Astrocyte of the spinal cord (primary cell): ENCODE measurements at regions not wholly inside any gene's neighbourhood (a gene's known extent, or its start where the extent isn't known, plus 50 kb on each side); places are given as distances from the start of the nearest gene placed in this dataset.

Source experiments
- DNase-seq: peaks from one replicate; pipeline ENCODE4 v3.0.0; 2011; ENCODE audit warnings: low read depth, low spot score
- H3K4me3 ChIP-seq: 2 replicates; pipeline ENCODE4 v1.5.1; 2011; ENCODE audit warnings: low read depth, mild to moderate bottlenecking, low read length, moderate library complexity
- CTCF ChIP-seq: IDR thresholded peaks from 2 replicates; pipeline ENCODE4 v1.5.1; 2012; ENCODE audit warnings: low read depth, mild to moderate bottlenecking, low read length, inconsistent platforms
- in situ Hi-C: cut with HindIII; loops from 2 replicates; pipeline ENCODE4 v1.10.0; 2017; ENCODE audit warnings: low sequenced_read_pairs

GRCh38 chr9:21728781-21729180 lies 73.7 kb upstream of the MTAP start:
- TF ChIP-seq CTCF: no peak
- in situ Hi-C loops: no loop called here
- no peak overlapping the region for H3K4me3 ChIP-seq
- DNase-seq: peak; percentile 92

DNA sequence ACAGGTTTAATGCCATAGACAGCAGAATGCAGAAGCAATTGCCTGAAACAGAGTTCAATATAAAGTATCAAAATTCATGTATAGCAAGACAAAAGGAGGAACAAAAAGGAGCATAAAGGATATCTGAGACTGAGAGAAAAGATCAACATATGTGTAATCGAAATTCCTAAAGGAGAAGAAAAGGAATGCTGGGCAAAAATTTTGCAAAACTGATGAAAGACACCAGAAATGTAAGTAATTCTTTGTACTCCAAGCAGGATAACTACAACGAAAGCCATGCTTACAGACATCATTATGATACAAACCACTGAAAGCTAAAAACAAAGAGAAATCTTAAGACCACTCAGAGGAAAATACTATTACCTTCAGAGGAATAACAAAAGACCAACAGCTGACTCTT lies 72.8 kb upstream of the MTAP start:
- no peak for DNase-seq
- in situ Hi-C loops: no loop called here
- TF ChIP-seq CTCF: no peak
- no peak overlapping the region for H3K4me3 ChIP-seq

- DNase-seq: no peak
- no peak for TF ChIP-seq CTCF
- H3K4me3 ChIP-seq: no peak overlapping the region
- in situ Hi-C loops: no loop called here
Measured at GRCh38 chr9:21730899-21731298, 71.5 kb upstream of the MTAP start.

DNA sequence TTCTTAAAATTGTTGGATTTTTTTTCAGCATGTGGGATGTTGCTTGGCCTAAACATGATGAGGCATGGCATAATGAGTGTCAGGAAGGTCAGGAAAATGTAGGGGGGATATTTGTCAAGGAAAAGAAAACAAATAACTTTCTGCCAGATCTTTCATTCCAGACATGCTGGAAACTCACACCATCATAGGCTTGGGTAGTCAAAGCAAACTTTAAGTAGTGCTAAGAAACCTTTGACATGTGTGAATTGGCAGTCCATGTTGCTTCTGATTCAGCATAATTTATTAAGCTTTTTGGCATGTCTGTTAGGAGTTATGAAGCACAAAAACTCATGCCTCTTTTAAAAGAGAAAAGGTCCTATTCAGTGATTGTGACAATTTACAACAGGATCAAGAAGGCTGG lies 61.3 kb upstream of the MTAP start:
- in situ Hi-C loops: no loop called here

DNA sequence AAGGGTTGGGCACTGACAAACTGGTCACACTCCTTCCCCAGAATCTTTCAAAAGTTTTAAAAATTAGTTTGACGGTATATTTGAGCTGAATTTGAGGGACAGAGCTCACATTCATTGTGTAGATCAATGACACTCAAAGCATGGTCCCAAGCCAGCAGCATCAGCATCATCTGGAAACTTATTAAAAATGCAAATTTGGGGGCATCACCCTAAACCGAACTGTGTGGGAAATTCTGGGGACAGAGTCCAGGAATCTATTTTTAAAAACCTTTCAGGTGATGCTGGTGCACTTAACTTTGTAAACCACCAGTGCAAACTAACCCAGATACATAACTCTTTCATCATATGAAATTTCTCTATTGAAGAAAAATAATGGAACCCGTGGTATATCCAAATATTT lies 58.1 kb upstream of the MTAP start:
- no peak overlapping the region for H3K4me3 ChIP-seq
- no peak for DNase-seq
- no peak for TF ChIP-seq CTCF
- in situ Hi-C loops: no loop called here

More for the DNA sequence above, 61.3 kb upstream of the MTAP start:
- DNase-seq: peak; percentile 20
- no peak for TF ChIP-seq CTCF
- H3K4me3 ChIP-seq: no peak overlapping the region

GRCh38 chr9:21744841-21745240 lies 57.6 kb upstream of the MTAP start:
- no peak for DNase-seq
- in situ Hi-C loops: no loop called here
- no peak overlapping the region for H3K4me3 ChIP-seq
- TF ChIP-seq CTCF: no peak

DNA sequence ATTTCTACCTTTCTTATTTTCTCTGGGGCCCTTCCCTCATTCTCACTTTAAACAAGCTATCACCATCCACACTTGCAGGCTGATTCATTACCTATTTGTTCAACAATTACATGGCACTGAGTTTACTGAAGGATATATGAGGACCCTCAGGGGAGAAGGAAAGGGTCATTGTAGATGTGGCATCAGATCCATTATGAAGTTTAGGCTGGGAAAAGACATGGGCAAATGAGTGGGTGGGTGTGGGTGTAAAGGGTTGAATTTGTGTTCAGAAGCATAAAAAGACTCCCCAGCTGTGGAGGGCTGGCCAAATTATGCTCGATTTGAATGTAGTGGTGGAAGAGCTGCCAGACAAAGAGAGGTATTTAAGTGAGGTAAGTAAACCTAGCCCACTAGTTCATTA lies 55.9 kb upstream of the MTAP start:
- in situ Hi-C loops: no loop called here
- H3K4me3 ChIP-seq: no peak overlapping the region
- DNase-seq: no peak
- TF ChIP-seq CTCF: no peak
